BLaER1 treated with 17β-estradiol and CSF1 and Interleukin-3, amounts not matched to agents 10 nM and 100 nM (cell line): ENCODE measurements at regions not wholly inside any gene's neighbourhood (a gene's known extent, or its start where the extent isn't known, plus 50 kb on each side); places are given as distances from the start of the nearest gene placed in this dataset.

Source experiments
- H3K27ac ChIP-seq, 11 experiments: shearing (Covaris generic); formaldehyde crosslinking; 2 replicates each; pipeline ENCODE4 v1.8.1; 2022
- H3K27me3 ChIP-seq, 11 experiments: shearing (Covaris generic); formaldehyde crosslinking; 2 replicates each; pipeline ENCODE4 v1.8.1; 2022
- H3K36me3 ChIP-seq, 11 experiments: shearing (Covaris generic); formaldehyde crosslinking; 2 replicates each; pipeline ENCODE4 v1.8.1; 2022
- H3K4me1 ChIP-seq, 10 experiments: shearing (Covaris generic); formaldehyde crosslinking; 2 replicates each; pipeline ENCODE4 v1.8.1; 2022
- H3K4me2 ChIP-seq, 11 experiments: shearing (Covaris generic); formaldehyde crosslinking; 2 replicates each; pipeline ENCODE4 v1.8.1; 2022
- H3K4me3 ChIP-seq, 10 experiments: shearing (Covaris generic); formaldehyde crosslinking; 2 replicates each; pipeline ENCODE4 v1.8.1; 2022
- H3K9ac ChIP-seq, 11 experiments: shearing (Covaris generic); formaldehyde crosslinking; 2 replicates each; pipeline ENCODE4 v1.8.1; 2022
- H3K9me3 ChIP-seq, 11 experiments: shearing (Covaris generic); formaldehyde crosslinking; replicated peaks in 1 of 11; 2 replicates each; pipeline ENCODE4 v1.8.1; 2022
- H4K20me1 ChIP-seq, 11 experiments: shearing (Covaris generic); formaldehyde crosslinking; 2 replicates each; pipeline ENCODE4 v1.8.1; 2022
- Cebpa-rat ChIP-seq, 11 experiments: shearing (Covaris generic); IDR thresholded peaks; 2 replicates each; pipeline ENCODE4 v1.8.1; 2022

DNA sequence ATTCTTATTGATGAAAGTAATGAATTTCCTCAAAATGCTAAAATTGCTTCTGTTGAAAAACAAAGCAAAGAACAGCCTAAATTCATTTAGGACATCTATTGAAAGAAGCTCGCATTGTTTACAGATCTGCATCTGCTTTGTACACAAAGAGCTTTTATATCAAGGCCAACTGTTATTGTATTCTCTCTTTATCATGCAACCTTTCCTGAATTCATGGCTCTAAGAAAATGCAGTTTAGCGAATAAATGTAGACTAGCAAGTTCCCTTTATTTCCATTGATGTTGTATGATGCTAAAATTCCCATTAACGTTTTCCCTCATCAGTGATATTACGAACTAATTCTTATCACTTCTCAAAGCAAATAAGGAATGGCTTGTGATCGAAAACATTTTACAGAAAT, 446.3 kb downstream of the MID1IP1 start:
- no peak overlapping the region for H3K27ac ChIP-seq
- H4K20me1 ChIP-seq = no peaks in the 10 kb centered on the region
- H3K36me3 ChIP-seq = no peaks in the 10 kb centered on the region
- no peak overlapping the region for H3K9ac ChIP-seq
- TF ChIP-seq Cebpa-rat (IDR thresholded peaks at IDR 0.05) = no peak
- no peak overlapping the region for H3K4me3 ChIP-seq
- H3K4me2 ChIP-seq = no peak overlapping the region
- no peaks in the 10 kb centered on the region for H3K27me3 ChIP-seq
- no peaks in the 10 kb centered on the region for H3K4me1 ChIP-seq
- no peaks in the 10 kb centered on the region for H3K9me3 ChIP-seq

DNA sequence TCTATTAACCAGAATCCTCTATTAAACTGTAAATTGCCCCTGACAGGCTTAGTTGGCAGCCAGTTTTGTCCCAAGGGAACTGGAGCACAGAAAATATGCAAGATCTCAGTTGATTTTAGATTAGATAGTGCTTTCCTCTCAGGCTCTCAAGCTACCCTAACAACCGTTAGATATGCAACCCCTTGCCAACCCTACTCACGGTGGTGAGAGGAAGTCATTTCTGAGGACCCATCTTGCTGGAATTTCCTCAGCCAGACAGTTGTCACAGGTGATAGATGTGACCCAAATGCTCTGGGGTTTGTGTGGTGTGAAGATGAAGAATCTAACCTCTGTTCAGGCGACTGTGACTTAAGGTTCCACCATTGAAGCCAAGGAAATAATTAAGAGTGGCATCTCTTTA, 447.1 kb downstream of the MID1IP1 start:
- TF ChIP-seq Cebpa-rat (IDR thresholded peaks at IDR 0.05) = no peak
- H3K4me3 ChIP-seq = no peak overlapping the region
- H3K4me2 ChIP-seq = no peak overlapping the region
- H3K9ac ChIP-seq = no peak overlapping the region
- H4K20me1 ChIP-seq = no peaks in the 10 kb centered on the region
- H3K4me1 ChIP-seq = no peaks in the 10 kb centered on the region
- H3K36me3 ChIP-seq = no peaks in the 10 kb centered on the region
- H3K27me3 ChIP-seq = no peaks in the 10 kb centered on the region
- H3K27ac ChIP-seq = no peak overlapping the region
- H3K9me3 ChIP-seq = no peaks in the 10 kb centered on the region

DNA sequence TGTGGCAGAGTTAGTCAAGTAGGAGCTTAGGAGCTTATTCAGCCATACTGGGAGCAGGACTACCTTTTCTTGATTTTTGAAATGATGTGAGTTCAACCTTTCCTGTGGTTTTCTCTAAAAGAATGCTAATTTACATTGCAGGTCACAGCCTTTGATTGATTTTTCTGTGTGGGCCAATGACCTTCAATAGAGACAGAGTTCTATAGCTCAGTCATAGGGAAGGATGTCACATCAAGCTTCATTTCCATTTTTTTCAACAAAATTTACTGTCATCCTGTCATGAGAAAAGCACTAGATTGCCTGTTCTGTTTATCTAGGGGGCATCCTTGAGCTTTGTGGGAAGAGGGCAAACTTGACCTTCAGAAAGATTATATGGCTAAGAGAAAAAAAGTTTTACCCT, 448.7 kb downstream of the MID1IP1 start:
- H3K4me2 ChIP-seq = no peak overlapping the region
- no peaks in the 10 kb centered on the region for H3K27me3 ChIP-seq
- H3K4me1 ChIP-seq = no peaks in the 10 kb centered on the region
- H3K4me3 ChIP-seq = no peak overlapping the region
- no peak for TF ChIP-seq Cebpa-rat (IDR thresholded peaks at IDR 0.05)
- no peak overlapping the region for H3K27ac ChIP-seq
- H4K20me1 ChIP-seq = no peaks in the 10 kb centered on the region; a peak in 1 of 22 replicates
- H3K36me3 ChIP-seq = no peaks in the 10 kb centered on the region
- no peaks in the 10 kb centered on the region for H3K9me3 ChIP-seq
- H3K9ac ChIP-seq = no peak overlapping the region

DNA sequence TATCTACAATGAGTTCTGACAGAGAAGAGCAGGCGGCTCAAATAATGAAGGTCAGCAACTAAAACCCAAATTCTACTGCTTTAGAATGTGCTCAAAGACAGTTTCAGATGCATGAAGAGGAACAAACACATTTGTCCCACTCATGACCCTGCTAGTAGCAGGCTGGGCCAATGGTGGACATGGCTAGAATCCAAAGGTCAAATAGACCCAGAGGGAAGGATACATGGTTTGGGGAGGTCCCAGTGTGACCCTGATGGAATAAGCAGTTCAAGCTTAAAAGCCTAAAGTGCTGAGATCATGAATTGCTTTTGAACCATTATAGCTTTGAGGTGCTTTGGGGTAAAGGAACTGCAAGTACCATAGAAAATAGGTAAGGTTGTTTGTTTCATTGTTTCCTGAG, 450.7 kb downstream of the MID1IP1 start:
- no peak overlapping the region for H3K4me2 ChIP-seq
- no peak overlapping the region for H3K4me3 ChIP-seq

DNA sequence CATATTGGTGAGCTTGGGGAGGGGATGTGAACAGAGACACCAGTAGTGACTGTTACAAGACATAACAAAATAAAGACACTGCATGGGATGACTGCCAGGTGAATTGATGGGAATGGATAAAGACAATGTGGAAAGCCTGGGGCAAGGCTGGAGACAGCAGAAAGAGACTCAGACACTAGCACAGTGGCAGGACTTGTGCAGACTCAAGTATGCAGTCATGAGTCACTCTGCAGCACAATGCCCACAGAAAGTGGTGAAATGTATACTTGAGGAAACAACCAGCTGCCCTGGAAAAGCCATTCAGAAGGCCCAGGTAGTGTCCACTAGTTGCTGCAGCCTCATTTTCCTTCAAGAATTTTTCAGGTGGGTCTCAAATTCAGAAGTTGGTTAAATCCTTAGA, 452.3 kb downstream of the MID1IP1 start:
- Histone ChIP-seq H4K20me1 (no peaks in the 10 kb centered on the region; a peak in 1 of 22 replicates), H3K4me1 (no peaks in the 10 kb centered on the region), H3K4me3 (no peak overlapping the region), H3K9ac (no peak overlapping the region), H3K27me3 (no peaks in the 10 kb centered on the region), H3K9me3 (peaks cover 0 to 9% (median 0%) of the 10 kb centered on the region in 11 experiments; a peak in 2 of 22 replicates), H3K36me3 (no peaks in the 10 kb centered on the region), H3K27ac (no peak overlapping the region), H3K4me2 (no peak overlapping the region)
- no peak for TF ChIP-seq Cebpa-rat (IDR thresholded peaks at IDR 0.05)

More for the DNA sequence above, 450.7 kb downstream of the MID1IP1 start:
- H4K20me1 ChIP-seq = no peaks in the 10 kb centered on the region; a peak in 1 of 22 replicates
- no peak for TF ChIP-seq Cebpa-rat (IDR thresholded peaks at IDR 0.05)
- peaks cover 0 to 9% (median 0%) of the 10 kb centered on the region in 11 experiments; a peak in 2 of 22 replicates for H3K9me3 ChIP-seq
- no peaks in the 10 kb centered on the region for H3K27me3 ChIP-seq
- no peaks in the 10 kb centered on the region for H3K36me3 ChIP-seq
- no peak overlapping the region for H3K9ac ChIP-seq
- H3K4me1 ChIP-seq = no peaks in the 10 kb centered on the region
- H3K27ac ChIP-seq = no peak overlapping the region

DNA sequence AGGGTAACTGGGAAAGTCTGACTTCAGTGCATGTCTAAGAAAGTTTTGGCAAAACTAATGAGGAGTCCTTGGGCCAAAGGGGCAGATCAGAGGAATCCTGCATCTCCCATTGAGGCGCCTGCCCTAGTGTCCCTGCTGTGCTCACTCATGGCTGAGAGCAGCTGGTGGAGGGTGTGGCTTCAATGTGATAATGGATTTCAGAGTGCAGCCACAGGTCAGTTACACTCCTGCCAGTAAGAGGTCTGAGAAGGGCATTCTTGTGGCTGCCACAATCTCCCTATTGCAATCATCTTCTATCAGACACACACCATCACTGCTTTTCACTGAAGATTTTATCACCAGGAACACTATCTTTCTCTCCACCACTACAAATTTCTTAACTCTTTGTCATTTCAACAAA, 457.1 kb downstream of the MID1IP1 start:
- TF ChIP-seq Cebpa-rat (IDR thresholded peaks at IDR 0.05) = no peak
- H3K27ac ChIP-seq = no peak overlapping the region

DNA sequence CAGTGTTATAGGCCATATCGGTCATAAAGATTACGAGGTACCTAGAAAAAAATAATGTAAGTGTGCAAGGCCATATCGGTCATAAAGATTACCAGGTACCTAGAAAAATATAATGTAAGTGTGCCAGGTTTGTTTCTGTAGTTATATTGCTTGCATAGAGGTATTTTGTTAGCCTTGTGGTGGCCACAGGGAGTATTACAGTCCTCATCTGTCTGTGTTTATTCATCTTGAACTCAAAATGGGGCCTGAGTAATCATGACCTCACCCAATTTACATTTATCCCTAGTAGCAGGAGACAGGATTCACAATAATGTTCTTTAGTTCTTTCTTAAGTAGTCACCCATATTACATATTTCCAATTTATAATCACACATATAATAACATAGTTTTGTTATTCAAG, 459.7 kb downstream of the MID1IP1 start:
- Histone ChIP-seq H3K36me3 (no peaks in the 10 kb centered on the region), H3K4me3 (no peak overlapping the region), H3K27ac (no peak overlapping the region), H3K27me3 (peaks cover 0 to 3% (median 0%) of the 10 kb centered on the region in 11 experiments; a peak in 1 of 22 replicates), H3K4me2 (no peak overlapping the region), H3K4me1 (peaks cover 0 to 24% (median 0%) of the 10 kb centered on the region in 10 experiments; a peak in 6 of 20 replicates), H4K20me1 (no peaks in the 10 kb centered on the region), H3K9me3 (peaks cover 0 to 13% (median 0%) of the 10 kb centered on the region in 11 experiments; a peak in 3 of 22 replicates), H3K9ac (no peak overlapping the region)
- TF ChIP-seq Cebpa-rat (IDR thresholded peaks at IDR 0.05) = no peak

More for the DNA sequence above, 457.1 kb downstream of the MID1IP1 start:
- no peaks in the 10 kb centered on the region for H3K36me3 ChIP-seq
- no peak overlapping the region for H3K4me3 ChIP-seq
- H3K4me1 ChIP-seq = peaks cover 0 to 17% (median 0%) of the 10 kb centered on the region in 10 experiments; a peak in 4 of 20 replicates
- H4K20me1 ChIP-seq = no peaks in the 10 kb centered on the region; a peak in 1 of 22 replicates
- peaks cover 0 to 9% (median 0%) of the 10 kb centered on the region in 11 experiments; a peak in 2 of 22 replicates for H3K9me3 ChIP-seq
- H3K27me3 ChIP-seq = peaks cover 0 to 3% (median 0%) of the 10 kb centered on the region in 11 experiments; a peak in 1 of 22 replicates
- H3K4me2 ChIP-seq = no peak overlapping the region
- H3K9ac ChIP-seq = no peak overlapping the region

DNA sequence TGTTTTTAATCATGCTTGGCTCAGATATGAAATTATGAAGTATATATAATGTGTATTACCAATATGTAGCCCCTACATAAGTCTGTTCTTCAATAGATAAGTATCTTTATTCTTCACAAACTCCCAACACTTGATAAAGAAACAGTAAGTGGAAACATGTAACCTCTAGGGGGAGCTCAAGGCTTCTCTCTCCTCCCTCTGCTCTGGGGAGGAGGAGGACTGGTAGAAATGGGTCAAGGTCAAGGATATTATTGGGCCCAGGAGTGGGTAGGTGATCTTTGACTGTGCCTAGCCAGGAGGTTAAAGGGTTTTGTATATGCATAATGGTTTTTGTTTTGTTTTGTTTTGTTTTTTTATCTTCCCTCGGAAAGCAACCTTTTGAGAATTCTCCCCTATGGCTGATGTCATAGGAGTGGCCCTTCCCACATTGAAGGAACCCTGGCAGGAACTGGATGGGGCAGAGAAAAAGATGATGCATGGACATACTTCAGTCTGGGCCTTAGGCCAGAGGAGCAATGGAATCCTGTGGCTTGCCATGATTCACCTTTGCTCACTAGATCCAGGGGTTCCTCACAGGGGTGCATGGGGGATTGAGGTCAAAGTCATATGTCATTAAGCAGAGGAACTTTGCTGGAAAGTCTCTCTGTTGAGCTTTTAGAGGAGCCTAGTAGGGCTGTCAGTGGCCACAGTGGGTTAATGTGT, 460.3 kb downstream of the MID1IP1 start:
- no peak overlapping the region for H3K9ac ChIP-seq
- no peak for TF ChIP-seq Cebpa-rat (IDR thresholded peaks at IDR 0.05)
- H3K9me3 ChIP-seq = peaks cover 0 to 10% (median 0%) of the 10 kb centered on the region in 11 experiments; a peak in 1 of 22 replicates
- peaks cover 0 to 24% (median 0%) of the 10 kb centered on the region in 10 experiments; a peak in 6 of 20 replicates for H3K4me1 ChIP-seq
- 0 out of 22 replicates have a peak overlapping the region, but pooled peaks of 1 of the 11 experiments have one; percentile 25 for H3K4me2 ChIP-seq
- no peak overlapping the region for H3K4me3 ChIP-seq
- no peak overlapping the region for H3K27ac ChIP-seq
- H4K20me1 ChIP-seq = no peaks in the 10 kb centered on the region
- peaks cover 0 to 3% (median 0%) of the 10 kb centered on the region in 11 experiments; a peak in 1 of 22 replicates for H3K27me3 ChIP-seq
- no peaks in the 10 kb centered on the region for H3K36me3 ChIP-seq

DNA sequence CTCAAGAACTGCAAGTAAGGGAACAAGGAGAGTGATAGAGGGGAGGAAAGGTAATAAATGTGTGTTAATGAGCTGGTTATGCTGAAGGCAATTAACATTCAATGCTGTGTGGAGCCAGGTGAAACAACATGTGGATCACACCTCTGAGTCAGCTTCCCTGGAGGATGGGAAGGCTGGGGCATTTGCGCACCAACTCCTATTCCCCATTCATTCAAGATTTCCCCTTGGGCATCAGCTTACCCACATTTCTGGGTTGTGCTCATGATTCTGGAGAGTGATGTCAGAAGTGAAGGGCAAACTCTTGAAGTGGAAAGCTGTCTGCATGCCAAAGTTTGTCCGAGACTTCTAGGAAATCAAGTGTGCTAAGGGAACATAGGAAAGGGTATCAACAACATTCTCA, 461.4 kb downstream of the MID1IP1 start:
- TF ChIP-seq Cebpa-rat (IDR thresholded peaks at IDR 0.05) = no peak

More for the DNA sequence above, 461.4 kb downstream of the MID1IP1 start:
- no peak overlapping the region for H3K4me2 ChIP-seq
- peaks cover 0 to 10% (median 0%) of the 10 kb centered on the region in 11 experiments; a peak in 1 of 22 replicates for H3K9me3 ChIP-seq
- no peak overlapping the region for H3K27ac ChIP-seq
- H3K4me1 ChIP-seq = peaks cover 0 to 24% (median 0%) of the 10 kb centered on the region in 10 experiments; a peak in 6 of 20 replicates
- no peaks in the 10 kb centered on the region for H4K20me1 ChIP-seq
- H3K9ac ChIP-seq = no peak overlapping the region
- H3K4me3 ChIP-seq = no peak overlapping the region
- H3K27me3 ChIP-seq = peaks cover 0 to 3% (median 0%) of the 10 kb centered on the region in 11 experiments; a peak in 1 of 22 replicates
- no peaks in the 10 kb centered on the region for H3K36me3 ChIP-seq
